Activated CD8-positive, alpha-beta T cell treated with anti-CD3 and anti-CD28 coated beads, Interleukin-2, amount 10 ng/mL, durations not matched to agents 7 days and 5 days (primary cell): ENCODE measurements at regions not wholly inside any gene's neighbourhood (a gene's known extent, or its start where the extent isn't known, plus 50 kb on each side); places are given as distances from the start of the nearest gene placed in this dataset.

Experiments used
- ATAC-seq: fragments of 150-1000 bp; cut with Tn5 transposase; one replicate; pipeline ENCODE4 v1.10.0; 2021; ENCODE audit warnings: moderate library complexity
- CTCF ChIA-PET: fragments of 350-600 bp; sonication (Branson Sonifier 250); formaldehyde crosslinking; loops from one replicate; lab custom pipeline; 2021; ENCODE audit warnings: antibody characterized with exemption; lab: Charles Lee
- POLR2A ChIA-PET: fragments of 350-600 bp; sonication (Branson Sonifier 250); formaldehyde crosslinking; loops from one replicate; lab custom pipeline; 2021; ENCODE audit warnings: antibody characterized with exemption; lab: Charles Lee
- DNase-seq: peaks from one replicate; pipeline ENCODE4 v3.0.0-alpha.2; 2020
- H3K27ac Mint-ChIP-seq: one replicate; pipeline ENCODE4 v1.8.0; 2021; ENCODE audit warnings: mild to moderate bottlenecking, mixed read lengths
- H3K27me3 Mint-ChIP-seq: one replicate; pipeline ENCODE4 v1.8.0; 2021; ENCODE audit warnings: low read depth, mixed read lengths
- H3K36me3 Mint-ChIP-seq: one replicate; pipeline ENCODE4 v1.8.0; 2021; ENCODE audit warnings: low read depth, mixed read lengths
- H3K4me1 Mint-ChIP-seq: one replicate; pipeline ENCODE4 v1.8.0; 2021; ENCODE audit warnings: low read depth, mixed read lengths
- H3K4me3 Mint-ChIP-seq: one replicate; pipeline ENCODE4 v1.8.0; 2021; ENCODE audit warnings: mild to moderate bottlenecking, mixed read lengths
- H3K9me3 Mint-ChIP-seq: one replicate; pipeline ENCODE4 v1.8.0; 2022; ENCODE audit warnings: mixed read lengths; ENCODE audit not compliant: insufficient read depth

GRCh38 chr10:131519723-131520605 is 208.4 kb upstream of the TCERG1L start:
- Mint-ChIP-seq H3K27me3 (no peaks in the 10 kb centered on the region), H3K4me1 (no peaks in the 10 kb centered on the region), H3K36me3 (no peaks in the 10 kb centered on the region), H3K9me3 (no peaks in the 10 kb centered on the region), H3K4me3 (no peak overlapping the region), H3K27ac (no peak overlapping the region)
- no peak for DNase-seq
- ATAC-seq: no peak
- ChIA-PET CTCF (no interaction called here), POLR2A (no interaction called here)

DNA sequence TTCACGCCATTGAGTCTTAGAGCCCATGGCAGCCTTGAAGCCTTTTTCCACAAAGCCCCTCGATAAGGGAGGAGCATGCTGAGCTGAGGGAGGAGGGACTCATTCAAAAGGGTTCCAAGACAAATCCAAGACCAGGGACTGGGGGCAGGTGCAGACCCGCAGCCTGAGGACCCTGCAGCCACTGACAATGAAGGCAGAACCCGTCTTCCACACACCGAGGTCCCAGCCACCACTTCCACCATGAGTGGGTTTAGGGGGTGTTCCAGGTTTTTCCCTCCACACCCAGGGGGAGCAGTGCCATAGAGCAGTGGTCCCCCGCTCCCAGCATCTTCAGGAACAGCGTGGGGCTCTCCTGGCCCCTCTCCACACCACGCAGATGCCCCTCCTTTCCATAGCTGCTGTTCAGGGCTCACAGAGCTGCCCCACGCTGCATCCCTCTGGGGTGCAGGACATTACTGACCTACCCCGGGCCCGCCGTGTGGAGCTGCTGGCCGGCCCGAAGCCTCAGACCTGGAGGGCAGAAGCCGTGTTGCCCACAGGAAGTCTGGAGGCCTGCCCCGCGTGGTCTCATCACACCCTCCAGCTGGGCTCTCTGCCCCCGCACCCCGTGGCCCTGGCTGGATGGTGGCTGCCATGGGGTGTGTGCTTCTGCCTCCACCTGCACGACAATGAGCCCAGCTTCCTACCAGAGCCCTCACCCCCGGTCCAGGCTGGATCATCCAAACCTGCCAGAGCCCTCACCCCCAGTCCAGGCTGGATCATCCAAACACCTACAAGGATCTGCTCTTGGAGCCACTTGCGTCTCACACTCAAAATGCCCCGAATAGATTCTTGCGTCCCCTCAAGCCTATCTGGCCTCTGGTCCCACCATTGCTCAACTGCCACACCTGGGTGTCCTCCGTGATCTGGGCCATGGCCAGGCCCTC is 220.0 kb upstream of the TCERG1L start:
- CTCF ChIA-PET: no interaction called here
- POLR2A ChIA-PET: no interaction called here
- H3K4me1 Mint-ChIP-seq: no peaks in the 10 kb centered on the region
- ATAC-seq (no peak), DNase-seq (no peak)
- H3K36me3 Mint-ChIP-seq: no peaks in the 10 kb centered on the region
- no peak overlapping the region for H3K4me3 Mint-ChIP-seq
- no peak overlapping the region for H3K27ac Mint-ChIP-seq
- H3K27me3 Mint-ChIP-seq: no peaks in the 10 kb centered on the region
- no peaks in the 10 kb centered on the region for H3K9me3 Mint-ChIP-seq

GRCh38 chr10:131532291-131532690 is 220.8 kb upstream of the TCERG1L start:
- H3K27ac Mint-ChIP-seq: no peak overlapping the region
- no peak overlapping the region for H3K4me3 Mint-ChIP-seq
- CTCF ChIA-PET: no interaction called here
- ATAC-seq (no peak), DNase-seq (no peak)
- POLR2A ChIA-PET: no interaction called here
- H3K9me3 Mint-ChIP-seq: no peaks in the 10 kb centered on the region
- no peaks in the 10 kb centered on the region for H3K27me3 Mint-ChIP-seq
- H3K4me1 Mint-ChIP-seq: no peaks in the 10 kb centered on the region
- no peaks in the 10 kb centered on the region for H3K36me3 Mint-ChIP-seq

DNA sequence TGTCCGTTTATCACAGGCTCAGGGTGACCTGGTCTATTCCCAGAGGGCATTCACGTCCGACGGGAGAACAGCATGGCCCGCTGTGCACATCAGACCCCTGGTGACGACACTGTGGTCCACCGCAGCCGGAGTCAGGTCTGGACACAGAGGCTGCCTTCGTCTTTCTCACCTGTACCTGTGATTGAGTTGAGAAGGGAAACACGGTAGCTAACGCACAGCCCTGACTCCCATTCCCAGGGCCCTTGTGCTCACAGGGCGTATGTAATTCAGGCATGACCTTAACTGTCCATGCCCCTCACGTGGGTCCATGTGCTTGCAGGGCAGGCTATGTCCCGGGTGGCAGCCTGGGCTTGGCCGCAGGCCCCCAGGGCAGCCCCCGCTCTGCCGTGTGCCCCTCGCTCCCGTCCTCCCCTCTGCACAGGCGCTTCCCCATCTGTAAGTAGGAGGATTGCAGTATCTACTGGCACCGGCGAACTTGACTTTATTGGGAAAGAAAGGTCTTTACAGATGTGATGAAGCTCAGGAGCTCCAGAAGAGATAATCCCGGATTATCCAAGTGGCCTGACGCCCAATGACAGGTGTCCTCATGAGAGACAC is 221.3 kb upstream of the TCERG1L start:
- no peak overlapping the region for H3K4me3 Mint-ChIP-seq
- POLR2A ChIA-PET: no interaction called here
- CTCF ChIA-PET: no interaction called here
- H3K27ac Mint-ChIP-seq: no peak overlapping the region
- no peaks in the 10 kb centered on the region for H3K4me1 Mint-ChIP-seq
- no peak for DNase-seq
- no peaks in the 10 kb centered on the region for H3K36me3 Mint-ChIP-seq
- no peaks in the 10 kb centered on the region for H3K27me3 Mint-ChIP-seq
- no peaks in the 10 kb centered on the region for H3K9me3 Mint-ChIP-seq
- ATAC-seq: no peak

GRCh38 chr10:131533846-131534526 is 222.5 kb upstream of the TCERG1L start:
- CTCF ChIA-PET: no interaction called here
- Mint-ChIP-seq H3K9me3 (no peaks in the 10 kb centered on the region), H3K4me1 (no peaks in the 10 kb centered on the region), H3K36me3 (no peaks in the 10 kb centered on the region), H3K27me3 (no peaks in the 10 kb centered on the region), H3K4me3 (no peak overlapping the region), H3K27ac (no peak overlapping the region)
- POLR2A ChIA-PET: no interaction called here
- ATAC-seq: no peak
- DNase-seq: no peak

GRCh38 chr10:131534836-131535235 is 223.3 kb upstream of the TCERG1L start:
- no peak overlapping the region for H3K27ac Mint-ChIP-seq
- no peaks in the 10 kb centered on the region for H3K27me3 Mint-ChIP-seq
- ChIA-PET POLR2A (no interaction called here), CTCF (no interaction called here)
- no peaks in the 10 kb centered on the region for H3K36me3 Mint-ChIP-seq
- H3K9me3 Mint-ChIP-seq: no peaks in the 10 kb centered on the region
- no peak overlapping the region for H3K4me3 Mint-ChIP-seq
- no peaks in the 10 kb centered on the region for H3K4me1 Mint-ChIP-seq
- no peak for ATAC-seq
- DNase-seq: no peak

DNA sequence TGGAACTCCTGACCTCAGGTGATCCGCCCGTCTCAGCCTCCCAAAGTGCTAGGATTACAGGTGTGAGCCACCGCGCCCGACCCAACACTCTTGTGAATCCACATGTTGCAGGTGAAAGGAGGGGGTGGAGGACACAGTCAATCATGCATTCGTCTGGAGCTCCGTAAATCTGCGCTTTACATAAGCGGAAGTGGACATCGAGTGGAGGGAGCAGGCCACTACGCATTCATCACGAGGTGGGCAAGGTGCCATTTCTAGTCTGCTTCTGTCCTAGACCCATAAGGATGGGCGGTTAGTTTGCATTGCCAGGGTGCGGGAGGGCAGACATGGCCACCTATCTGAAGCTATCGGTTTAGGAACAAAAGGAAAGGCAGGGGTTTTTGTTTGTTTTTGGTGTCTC is 225.2 kb upstream of the TCERG1L start:
- no peak overlapping the region for H3K27ac Mint-ChIP-seq
- ChIA-PET CTCF (no interaction called here), POLR2A (no interaction called here)
- no peak overlapping the region for H3K4me3 Mint-ChIP-seq
- no peak for ATAC-seq
- no peak for DNase-seq
- no peaks in the 10 kb centered on the region for H3K9me3 Mint-ChIP-seq
- no peaks in the 10 kb centered on the region for H3K27me3 Mint-ChIP-seq
- no peaks in the 10 kb centered on the region for H3K4me1 Mint-ChIP-seq
- H3K36me3 Mint-ChIP-seq: no peaks in the 10 kb centered on the region

GRCh38 chr10:131537281-131537680 is 225.8 kb upstream of the TCERG1L start:
- Mint-ChIP-seq H3K27me3 (no peaks in the 10 kb centered on the region), H3K36me3 (no peaks in the 10 kb centered on the region), H3K27ac (no peak overlapping the region), H3K9me3 (no peaks in the 10 kb centered on the region), H3K4me1 (no peaks in the 10 kb centered on the region), H3K4me3 (no peak overlapping the region)
- CTCF ChIA-PET: no interaction called here
- no peak for ATAC-seq
- no peak for DNase-seq
- POLR2A ChIA-PET: no interaction called here

- Mint-ChIP-seq H3K9me3 (no peaks in the 10 kb centered on the region), H3K4me3 (no peak overlapping the region), H3K4me1 (no peaks in the 10 kb centered on the region), H3K27me3 (no peaks in the 10 kb centered on the region), H3K36me3 (no peaks in the 10 kb centered on the region), H3K27ac (no peak overlapping the region)
- DNase-seq: no peak
- no peak for ATAC-seq
- ChIA-PET CTCF (no interaction called here), POLR2A (interaction anchor here (0.6 kb wide), 1 partner anchor 62 kb away, joined by 3 read pairs; no protein-coding TSS in a partner anchor)
These were observed 233.0 kb upstream of the TCERG1L start for GRCh38 chr10:131544495-131544894.

DNA sequence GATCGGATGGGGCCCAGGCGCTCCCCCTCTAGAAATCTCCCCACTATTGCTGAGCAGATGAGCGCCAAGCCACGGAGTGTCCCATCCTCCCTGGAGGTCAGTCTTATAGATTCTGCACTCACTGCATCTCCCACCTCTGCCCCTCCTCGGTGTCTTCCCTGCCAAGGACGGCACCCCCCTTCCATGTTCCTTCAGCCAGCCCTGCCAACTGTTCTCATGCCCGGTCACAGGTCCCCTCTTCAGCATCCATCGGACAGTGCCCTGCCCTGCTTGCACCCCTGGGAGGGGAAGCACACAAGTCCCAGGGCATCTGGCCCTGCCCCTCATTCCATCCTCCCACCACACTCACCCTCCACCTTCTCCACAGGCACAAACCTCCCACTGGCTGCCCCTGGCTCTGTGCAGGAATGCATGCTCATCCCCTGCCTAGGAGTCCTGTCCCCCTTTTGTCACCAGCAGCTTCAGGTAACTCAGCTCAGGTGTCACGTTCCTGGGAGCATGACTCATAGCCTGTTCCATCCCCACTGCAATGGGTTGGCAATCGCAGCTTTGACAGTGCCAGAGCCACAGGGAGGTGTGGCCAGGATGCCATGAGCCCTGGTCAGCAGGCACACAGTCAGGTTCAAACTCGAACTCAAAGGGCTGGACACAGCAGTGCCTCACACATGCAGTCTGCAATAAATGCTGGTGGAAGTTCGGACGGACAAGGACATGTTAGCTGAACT is 234.7 kb upstream of the TCERG1L start:
- no peak overlapping the region for H3K27ac Mint-ChIP-seq
- POLR2A ChIA-PET: no interaction called here

DNA sequence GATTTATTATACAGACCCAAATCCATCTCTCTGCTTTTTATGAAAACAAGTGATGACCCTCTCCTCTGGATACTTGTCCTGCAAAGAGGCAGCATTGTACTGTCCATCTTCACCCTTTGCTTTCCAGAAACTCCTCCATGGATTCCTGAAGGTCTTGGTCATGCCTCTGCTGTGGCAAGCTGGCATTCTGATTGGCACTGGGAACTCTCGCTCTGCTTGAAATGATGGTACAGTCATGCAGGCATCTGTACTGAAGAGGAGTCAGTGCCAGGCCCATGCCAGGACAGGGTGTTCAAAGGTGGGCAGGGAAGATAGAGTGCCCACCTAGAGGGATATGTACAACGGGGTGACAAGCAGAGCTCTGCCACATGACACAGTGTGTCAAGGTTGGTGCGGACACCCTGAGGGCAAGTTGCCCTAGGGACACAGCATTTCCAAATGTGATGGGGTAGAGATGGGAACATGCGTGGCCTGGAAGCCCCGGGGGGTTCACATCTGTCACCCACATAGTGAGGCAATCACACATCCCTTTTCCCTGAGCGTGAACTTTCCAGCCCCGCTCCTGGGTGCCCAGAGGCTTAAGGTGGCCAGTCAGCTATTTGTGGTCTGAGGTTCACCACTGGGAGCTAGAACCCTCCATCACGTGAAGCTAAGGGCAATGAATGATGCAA is 235.7 kb upstream of the TCERG1L start:
- no peaks in the 10 kb centered on the region for H3K9me3 Mint-ChIP-seq
- ChIA-PET POLR2A (no interaction called here), CTCF (no interaction called here)
- H3K4me3 Mint-ChIP-seq: no peak overlapping the region
- H3K36me3 Mint-ChIP-seq: no peaks in the 10 kb centered on the region
- no peaks in the 10 kb centered on the region for H3K27me3 Mint-ChIP-seq
- no peak overlapping the region for H3K27ac Mint-ChIP-seq
- ATAC-seq: no peak
- DNase-seq: no peak
- H3K4me1 Mint-ChIP-seq: no peaks in the 10 kb centered on the region

More for the DNA sequence above, 234.7 kb upstream of the TCERG1L start:
- DNase-seq (no peak), ATAC-seq (no peak)
- CTCF ChIA-PET: no interaction called here
- Mint-ChIP-seq H3K9me3 (no peaks in the 10 kb centered on the region), H3K4me1 (no peaks in the 10 kb centered on the region), H3K4me3 (no peak overlapping the region), H3K36me3 (no peaks in the 10 kb centered on the region), H3K27me3 (no peaks in the 10 kb centered on the region)
